T-cell (primary cell): ENCODE measurements at regions not wholly inside any gene's neighbourhood (a gene's known extent, or its start where the extent isn't known, plus 50 kb on each side); places are given as distances from the start of the nearest gene placed in this dataset.

Experiments
- ATAC-seq, 4 experiments: fragments of 200-7000 bp in 3 of 4; fragments of 150-1000 bp in 1 of 4; cut with Tn5 transposase; replicated peaks in 1 of 4; 1 replicate in 3 of 4; 2 replicates in 1 of 4; pipeline ENCODE4 v1.10.0; 2021; ENCODE audit warnings: moderate library complexity in 3 of 4, mild to moderate bottlenecking in 2 of 4, moderate number of reproducible peaks in 1 of 4
- CTCF ChIA-PET, 2 donors: fragments of 300-600 bp; sonication (Branson Sonifier 250); formaldehyde crosslinking; loops; one replicate each; lab custom pipeline; 2022; ENCODE audit warnings: antibody characterized with exemption in 2 of 2; lab: Charles Lee
- POLR2A ChIA-PET, 2 donors: fragments of 300-600 bp; sonication (Branson Sonifier 250); formaldehyde crosslinking; loops; one replicate each; lab custom pipeline; 2022; ENCODE audit warnings: antibody characterized with exemption in 2 of 2; lab: Charles Lee
- DNase-seq, 35 experiments: peaks; one replicate each; pipeline versions ENCODE4 v3.0.0 to v3.0.0-alpha.2; 2013 to 2023
- H3K27ac ChIP-seq: one replicate; pipeline ENCODE4 v1.5.1; 2013; ENCODE audit warnings: low read length
- H3K27me3 ChIP-seq, 2 experiments: replicated peaks in 1 of 2; 1 replicate in 1 of 2; 2 replicates in 1 of 2; pipeline versions ENCODE4 v1.6.1 to v1.7.0; 2013; ENCODE audit warnings: low read length in 1 of 2, mixed read lengths in 1 of 2; ENCODE audit not compliant: control insufficient read depth in 2 of 2, insufficient read depth in 2 of 2; ENCODE audit errors: extremely low read depth in 1 of 2
- H3K36me3 ChIP-seq, 2 donors: 1 replicate in 1 of 2; 2 replicates in 1 of 2; pipeline versions ENCODE4 v1.6.1 to v1.7.0; 2013; ENCODE audit warnings: low read length in 1 of 2; ENCODE audit not compliant: control insufficient read depth in 2 of 2, insufficient read depth in 1 of 2; ENCODE audit errors: extremely low read depth in 1 of 2
- H3K4me1 ChIP-seq, 2 experiments: 1 replicate in 1 of 2; 2 replicates in 1 of 2; pipeline versions ENCODE4 v1.6.1 to v1.7.0; 2013; ENCODE audit warnings: low read length in 2 of 2, mixed read lengths in 1 of 2; ENCODE audit not compliant: insufficient read depth in 2 of 2, control insufficient read depth in 1 of 2; ENCODE audit errors: extremely low read depth in 1 of 2
- H3K4me3 ChIP-seq, 2 donors: 1 replicate in 1 of 2; 2 replicates in 1 of 2; pipeline versions ENCODE4 v1.5.1 to v1.7.0; 2013; ENCODE audit warnings: mild to moderate bottlenecking in 2 of 2, low read length in 1 of 2, moderate library complexity in 1 of 2; ENCODE audit not compliant: control insufficient read depth in 1 of 2; ENCODE audit errors: extremely low read depth in 1 of 2
- H3K9me3 ChIP-seq: 2 replicates; pipeline ENCODE4 v1.7.0; 2013
- H3K27ac Mint-ChIP-seq, 2 donors: one replicate each; pipeline ENCODE4 v1.8.0; 2020 to 2021; ENCODE audit warnings: mild to moderate bottlenecking in 2 of 2, mixed read lengths in 2 of 2
- H3K27me3 Mint-ChIP-seq, 2 donors: one replicate each; pipeline ENCODE4 v1.8.0; 2021 to 2022; ENCODE audit warnings: mixed read lengths in 2 of 2
- H3K36me3 Mint-ChIP-seq: one replicate; pipeline ENCODE4 v1.8.0; 2021; ENCODE audit warnings: mixed read lengths
- H3K4me1 Mint-ChIP-seq, 3 donors: one replicate each; pipeline ENCODE4 v1.8.0; 2020 to 2022; ENCODE audit warnings: mixed read lengths in 3 of 3, mild to moderate bottlenecking in 1 of 3
- H3K4me3 Mint-ChIP-seq, 3 donors: one replicate each; pipeline ENCODE4 v1.8.0; 2020 to 2022; ENCODE audit warnings: mild to moderate bottlenecking in 3 of 3, mixed read lengths in 3 of 3, moderate library complexity in 3 of 3
- H3K9me3 Mint-ChIP-seq, 3 donors: one replicate each; pipeline ENCODE4 v1.8.0; 2020 to 2022; ENCODE audit warnings: mixed read lengths in 3 of 3
- WGBS: methylation state at CpG from one replicate; pipeline ENCODE4 v1.1.5; 2013; ENCODE audit warnings: missing lambda C conversion rate; ENCODE audit not compliant: insufficient coverage; 5-methylcytosine and 5-hydroxymethylcytosine counted together

- POLR2A ChIA-PET, result no interaction called here
- CTCF ChIA-PET, result no interaction called here
- Histone ChIP-seq H3K27ac (no peak overlapping the region), H3K9me3 (no peaks in the 10 kb centered on the region), H3K4me3 (no peak overlapping the region), H3K27me3 (peaks cover 0 to 5% of the 10 kb centered on the region in 2 experiments), H3K36me3 (no peaks in the 10 kb centered on the region), H3K4me1 (peaks cover 0 to 5% of the 10 kb centered on the region in 2 experiments)
- H3K27ac Mint-ChIP-seq, result no peak overlapping the region
- no peaks in the 10 kb centered on the region for H3K36me3 Mint-ChIP-seq
- H3K27me3 Mint-ChIP-seq, result peaks cover 2 to 10% of the 10 kb centered on the region in 2 donors
- no peaks in the 10 kb centered on the region for H3K4me1 Mint-ChIP-seq
- no peak for ATAC-seq
- H3K9me3 Mint-ChIP-seq, result peaks cover 0 to 4% (median 0%) of the 10 kb centered on the region in 3 donors
- WGBS, result no CpG with 5 or more reads among the region's 2 CpGs
- no peak overlapping the region for H3K4me3 Mint-ChIP-seq
- DNase-seq, result no peak
Observed at GRCh38 chr16:82364690-82365089, 194.7 kb upstream of the MPHOSPH6 start.

GRCh38 chr16:82363026-82363816 lies 193.2 kb upstream of the MPHOSPH6 start:
- H3K9me3 ChIP-seq, result no peaks in the 10 kb centered on the region
- Mint-ChIP-seq H3K9me3 (peaks cover 0 to 7% (median 0%) of the 10 kb centered on the region in 3 donors), H3K4me1 (no peaks in the 10 kb centered on the region), H3K4me3 (no peak overlapping the region), H3K36me3 (no peaks in the 10 kb centered on the region), H3K27ac (no peak overlapping the region), H3K27me3 (peaks cover 7 to 18% of the 10 kb centered on the region in 2 donors)
- H3K4me1 ChIP-seq, result peaks cover 0 to 2% of the 10 kb centered on the region in 2 experiments
- POLR2A ChIA-PET, result no interaction called here
- H3K27ac ChIP-seq, result no peak overlapping the region
- 55% methylated on average over 3 of the region's 11 CpGs for WGBS
- H3K36me3 ChIP-seq, result no peaks in the 10 kb centered on the region
- H3K4me3 ChIP-seq, result no peak overlapping the region
- CTCF ChIA-PET, result no interaction called here
- DNase-seq, result no peak
- ATAC-seq, result no peak
- peaks cover 0 to 2% of the 10 kb centered on the region in 2 experiments for H3K27me3 ChIP-seq

- 94% methylated on average over 2 of the region's 4 CpGs for WGBS
- Histone ChIP-seq H3K27ac (no peak overlapping the region), H3K4me1 (no peaks in the 10 kb centered on the region), H3K4me3 (no peak overlapping the region), H3K27me3 (peaks cover 0 to 2% of the 10 kb centered on the region in 2 experiments), H3K36me3 (no peaks in the 10 kb centered on the region), H3K9me3 (no peaks in the 10 kb centered on the region)
- ChIA-PET POLR2A (no interaction called here), CTCF (no interaction called here)
- no peak overlapping the region for H3K4me3 Mint-ChIP-seq
- H3K27me3 Mint-ChIP-seq, result peaks cover 8 to 21% of the 10 kb centered on the region in 2 donors
- no peaks in the 10 kb centered on the region for H3K4me1 Mint-ChIP-seq
- DNase-seq (no peak), ATAC-seq (no peak)
- H3K36me3 Mint-ChIP-seq, result no peaks in the 10 kb centered on the region
- peaks cover 0 to 8% (median 0%) of the 10 kb centered on the region in 3 donors for H3K9me3 Mint-ChIP-seq
- H3K27ac Mint-ChIP-seq, result no peak overlapping the region
Observed at GRCh38 chr16:82361885-82362284, 191.9 kb upstream of the MPHOSPH6 start.

GRCh38 chr16:82360024-82360783 lies 190.2 kb upstream of the MPHOSPH6 start:
- no peak overlapping the region for H3K4me3 Mint-ChIP-seq
- CTCF ChIA-PET, result no interaction called here

GRCh38 chr16:82358606-82359221 lies 188.7 kb upstream of the MPHOSPH6 start:
- Mint-ChIP-seq H3K9me3 (peaks cover 0 to 8% (median 0%) of the 10 kb centered on the region in 3 donors), H3K4me1 (no peaks in the 10 kb centered on the region), H3K27ac (no peak overlapping the region), H3K36me3 (no peaks in the 10 kb centered on the region), H3K4me3 (no peak overlapping the region), H3K27me3 (peaks cover 8 to 22% of the 10 kb centered on the region in 2 donors)
- no peak overlapping the region for H3K4me3 ChIP-seq
- no peaks in the 10 kb centered on the region for H3K36me3 ChIP-seq
- POLR2A ChIA-PET, result no interaction called here
- no peak overlapping the region for H3K27ac ChIP-seq
- no peaks in the 10 kb centered on the region for H3K4me1 ChIP-seq
- peaks cover 0 to 2% of the 10 kb centered on the region in 2 experiments for H3K27me3 ChIP-seq
- ATAC-seq (no peak), DNase-seq (no peak)
- WGBS, result 80% methylated on average over 2 of the region's 7 CpGs
- no peaks in the 10 kb centered on the region for H3K9me3 ChIP-seq
- CTCF ChIA-PET, result no interaction called here

More at GRCh38 chr16:82360024-82360783, 190.2 kb upstream of the MPHOSPH6 start:
- no peaks in the 10 kb centered on the region for H3K36me3 ChIP-seq
- ATAC-seq, result no peak
- no peak for DNase-seq
- no peak overlapping the region for H3K4me3 ChIP-seq
- H3K9me3 ChIP-seq, result no peaks in the 10 kb centered on the region
- peaks cover 8 to 23% of the 10 kb centered on the region in 2 donors for H3K27me3 Mint-ChIP-seq
- POLR2A ChIA-PET, result no interaction called here
- no peak overlapping the region for H3K27ac Mint-ChIP-seq
- WGBS, result no CpG with 5 or more reads among the region's 2 CpGs
- no peaks in the 10 kb centered on the region for H3K4me1 ChIP-seq
- no peaks in the 10 kb centered on the region for H3K36me3 Mint-ChIP-seq
- no peak overlapping the region for H3K27ac ChIP-seq
- H3K9me3 Mint-ChIP-seq, result peaks cover 0 to 8% (median 0%) of the 10 kb centered on the region in 3 donors
- no peaks in the 10 kb centered on the region for H3K4me1 Mint-ChIP-seq
- peaks cover 0 to 2% of the 10 kb centered on the region in 2 experiments for H3K27me3 ChIP-seq

- no peaks in the 10 kb centered on the region for H3K36me3 ChIP-seq
- ChIA-PET CTCF (no interaction called here), POLR2A (no interaction called here)
- Mint-ChIP-seq H3K4me3 (no peak overlapping the region), H3K36me3 (no peaks in the 10 kb centered on the region), H3K4me1 (no peaks in the 10 kb centered on the region), H3K27ac (no peak overlapping the region), H3K27me3 (peaks cover 5 to 19% of the 10 kb centered on the region in 2 donors), H3K9me3 (peaks cover 0 to 8% (median 0%) of the 10 kb centered on the region in 3 donors)
- DNase-seq (no peak), ATAC-seq (no peak)
- no peak overlapping the region for H3K27ac ChIP-seq
- peaks cover 0 to 2% of the 10 kb centered on the region in 2 experiments for H3K27me3 ChIP-seq
- H3K4me3 ChIP-seq, result no peak overlapping the region
- no peaks in the 10 kb centered on the region for H3K9me3 ChIP-seq
- H3K4me1 ChIP-seq, result no peaks in the 10 kb centered on the region
- WGBS, result 63% methylated on average over 3 of the region's 3 CpGs
Observed at GRCh38 chr16:82358161-82358560, 188.1 kb upstream of the MPHOSPH6 start.
